ENCODE measurements at regions not wholly inside any gene's neighbourhood (a gene's known extent, or its start where the extent isn't known, plus 50 kb on each side); places are given as distances from the start of the nearest gene placed in this dataset.
"Not testable (repeated sequence)": the region's sequence is repeated elsewhere in the genome, so short reads cannot be mapped to it uniquely, and the experiment has no call there.

DNA sequence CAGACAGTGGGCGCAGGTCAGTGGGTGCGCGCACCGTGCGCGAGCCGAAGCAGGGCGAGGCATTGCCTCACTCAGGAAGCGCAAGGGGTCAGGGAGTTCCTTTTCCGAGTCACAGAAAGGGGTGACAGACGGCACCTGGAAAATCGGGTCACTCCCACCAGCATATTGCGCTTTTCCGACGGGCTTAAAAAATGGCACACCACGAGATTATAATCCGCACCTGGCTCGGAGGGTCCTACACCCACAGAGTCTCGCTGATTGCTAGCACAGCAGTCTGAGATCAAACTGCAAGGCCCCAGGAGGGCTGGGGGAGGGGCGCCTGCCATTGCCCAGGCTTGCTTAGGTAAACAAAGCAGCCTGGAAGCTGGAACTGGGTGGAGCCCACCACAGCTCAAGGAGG, 372.2 kb downstream of the NKX6-1 start:
- not testable (repeated sequence) for DNase-seq (ENCODE audit: low read depth, low spot score)

DNA sequence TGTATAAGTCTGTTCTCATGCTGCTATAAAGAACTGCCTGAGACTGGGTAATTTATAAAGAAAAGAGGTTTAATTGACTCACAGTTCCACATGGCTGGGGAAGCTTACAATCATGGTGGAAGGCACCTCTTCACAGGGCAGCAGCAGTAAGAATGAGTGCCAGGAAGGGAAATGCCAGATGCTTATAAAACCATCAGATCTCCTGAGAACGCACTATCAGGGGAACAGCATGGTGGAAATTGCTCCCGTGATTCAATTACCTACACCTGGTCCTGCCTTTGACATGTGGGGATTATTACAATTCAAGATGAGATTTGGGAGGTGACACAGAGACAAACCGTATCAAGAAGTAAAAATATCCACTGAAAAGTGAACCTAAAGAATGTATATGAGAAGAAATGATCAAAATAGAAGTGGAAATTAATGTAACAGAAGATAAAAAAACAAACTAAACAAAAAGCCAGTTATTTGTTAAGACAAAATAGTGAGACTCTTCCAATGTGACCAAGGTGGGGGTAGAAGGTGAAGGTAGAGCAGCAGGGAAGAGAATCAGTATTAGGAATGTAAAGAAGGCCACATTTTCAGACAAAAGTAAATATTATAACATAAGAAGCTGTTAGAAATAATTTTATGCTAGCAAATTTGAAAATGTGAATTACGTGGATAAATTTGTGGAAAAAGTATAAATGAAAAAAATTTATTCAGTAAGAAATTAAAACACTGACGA, 372.9 kb downstream of the NKX6-1 start:
- DNase-seq (ENCODE audit: low read depth, low spot score) = no peak

DNA sequence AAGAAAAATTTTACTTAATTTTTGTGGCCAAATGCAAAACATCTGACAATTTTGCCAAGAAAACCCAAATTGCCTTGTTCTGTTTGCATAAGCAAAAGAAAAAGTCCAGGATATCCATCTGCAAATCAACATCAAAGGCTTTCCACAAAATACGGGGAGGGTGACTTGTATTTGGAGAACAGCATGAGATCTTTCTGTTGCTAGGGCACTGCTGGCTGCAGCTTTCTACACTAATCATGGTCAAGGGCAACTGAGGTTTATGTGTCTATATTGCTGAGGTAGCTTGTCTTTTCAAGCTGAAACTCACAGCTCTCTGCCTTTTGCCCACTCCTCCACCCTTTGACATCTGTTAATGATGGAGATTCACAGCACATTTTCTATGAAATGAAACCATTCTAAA, 389.1 kb downstream of the NKX6-1 start:
- DNase-seq (ENCODE audit: low read depth, low spot score) = no peak

DNA sequence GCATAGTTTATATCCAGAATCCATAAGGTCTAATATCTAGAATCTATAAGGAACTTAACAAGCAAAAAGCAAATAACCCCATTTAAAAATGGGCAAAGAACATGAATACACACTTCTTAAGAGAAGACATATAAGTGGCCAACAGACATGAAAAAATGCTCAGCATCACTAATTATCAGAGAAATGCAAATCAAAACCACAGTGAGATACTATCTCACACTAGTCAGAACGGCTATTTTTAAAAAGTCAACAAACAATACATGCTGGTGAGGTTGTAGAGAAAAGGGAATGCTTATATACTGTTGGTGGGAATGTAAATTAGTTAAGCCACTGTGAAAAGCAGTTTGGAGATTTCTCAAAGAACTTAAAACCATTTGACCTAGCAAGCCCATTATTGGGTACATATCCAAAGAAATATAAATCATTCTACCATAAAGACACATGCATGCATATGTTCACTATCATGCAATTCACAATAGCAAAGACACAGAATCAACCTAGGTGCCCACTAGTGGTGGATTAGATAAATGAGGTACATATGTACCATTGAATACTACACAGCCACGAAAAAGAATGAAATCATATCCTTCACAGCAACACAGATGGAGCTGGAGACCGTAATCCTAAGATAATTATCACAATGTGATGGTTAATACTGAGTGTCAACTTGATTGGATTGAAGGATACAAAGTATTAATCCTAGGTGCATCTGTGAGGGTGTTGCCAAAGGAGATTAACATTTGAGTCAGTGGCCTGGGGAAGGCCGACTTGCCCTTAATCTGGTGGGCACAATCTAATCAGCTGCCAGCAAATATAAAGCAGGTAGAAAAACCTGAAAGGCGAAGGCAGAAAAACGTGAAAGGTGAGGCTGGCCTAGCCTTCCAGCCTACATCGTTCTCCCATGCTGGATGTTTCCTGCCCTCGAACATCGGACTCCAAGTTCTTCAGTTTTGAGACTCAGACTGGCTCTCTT, 397.2 kb downstream of the NKX6-1 start:
- not testable (repeated sequence) for DNase-seq (ENCODE audit: low read depth, low spot score)

DNA sequence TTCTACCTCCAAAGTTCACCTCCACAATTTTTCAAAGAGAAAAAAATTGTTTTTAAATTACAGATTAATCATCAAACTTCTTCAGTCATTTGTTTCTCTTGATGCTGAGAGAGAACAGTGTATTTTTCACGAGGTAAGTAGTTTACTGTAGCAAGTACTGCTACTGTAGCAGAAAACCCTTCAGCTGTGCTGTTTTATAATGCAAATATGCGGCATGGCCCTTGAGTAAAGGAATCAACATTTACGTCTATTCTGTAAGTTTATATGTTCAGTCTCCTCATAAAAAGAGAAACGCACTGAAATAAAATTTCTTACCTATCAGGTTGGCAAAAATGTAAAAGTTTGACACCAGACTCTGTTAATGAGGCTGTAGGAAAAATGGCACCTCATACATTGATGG, 399.0 kb downstream of the NKX6-1 start:
- DNase-seq (ENCODE audit: low read depth, low spot score) = no peak

DNA sequence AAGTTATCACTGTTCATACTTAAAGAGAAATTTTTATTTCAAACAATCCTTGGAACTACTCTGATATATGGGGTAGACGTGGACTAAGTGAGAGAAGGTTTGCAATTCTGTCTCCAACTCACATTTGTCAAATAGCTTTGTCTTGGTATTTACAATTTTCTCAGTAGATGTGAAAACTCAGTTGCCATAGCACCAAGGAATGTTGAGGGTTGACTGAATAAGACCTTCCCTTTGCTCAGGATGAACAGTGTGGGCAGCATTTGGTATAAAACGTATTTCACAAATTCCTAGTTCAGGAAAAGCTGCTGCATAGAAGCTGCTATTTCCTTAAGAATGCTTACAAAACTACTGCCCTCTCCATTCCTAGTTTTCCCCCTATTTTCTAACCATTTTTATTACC, 399.5 kb downstream of the NKX6-1 start:
- peak; percentile 31 for DNase-seq (ENCODE audit: low read depth, low spot score)

DNA sequence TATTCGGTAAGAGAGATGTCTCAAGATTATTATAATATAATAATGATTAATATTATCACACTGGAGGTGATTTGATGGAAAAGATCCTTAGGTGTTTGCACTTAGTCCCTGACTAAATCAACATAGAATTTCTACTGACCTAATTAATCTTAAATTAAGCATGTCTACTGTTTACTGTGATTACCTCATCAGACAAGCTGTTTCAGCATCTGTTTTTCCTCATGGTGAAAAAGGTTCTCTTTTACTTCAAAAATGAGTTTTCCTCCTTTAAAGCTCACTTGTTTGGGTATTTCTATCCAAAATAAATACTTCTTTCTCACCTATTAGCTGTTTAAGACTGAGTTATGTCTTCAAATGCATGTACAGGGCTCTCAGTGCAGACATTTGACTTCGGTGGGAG, 407.8 kb downstream of the NKX6-1 start:
- DNase-seq (ENCODE audit: low read depth, low spot score) = no peak

DNA sequence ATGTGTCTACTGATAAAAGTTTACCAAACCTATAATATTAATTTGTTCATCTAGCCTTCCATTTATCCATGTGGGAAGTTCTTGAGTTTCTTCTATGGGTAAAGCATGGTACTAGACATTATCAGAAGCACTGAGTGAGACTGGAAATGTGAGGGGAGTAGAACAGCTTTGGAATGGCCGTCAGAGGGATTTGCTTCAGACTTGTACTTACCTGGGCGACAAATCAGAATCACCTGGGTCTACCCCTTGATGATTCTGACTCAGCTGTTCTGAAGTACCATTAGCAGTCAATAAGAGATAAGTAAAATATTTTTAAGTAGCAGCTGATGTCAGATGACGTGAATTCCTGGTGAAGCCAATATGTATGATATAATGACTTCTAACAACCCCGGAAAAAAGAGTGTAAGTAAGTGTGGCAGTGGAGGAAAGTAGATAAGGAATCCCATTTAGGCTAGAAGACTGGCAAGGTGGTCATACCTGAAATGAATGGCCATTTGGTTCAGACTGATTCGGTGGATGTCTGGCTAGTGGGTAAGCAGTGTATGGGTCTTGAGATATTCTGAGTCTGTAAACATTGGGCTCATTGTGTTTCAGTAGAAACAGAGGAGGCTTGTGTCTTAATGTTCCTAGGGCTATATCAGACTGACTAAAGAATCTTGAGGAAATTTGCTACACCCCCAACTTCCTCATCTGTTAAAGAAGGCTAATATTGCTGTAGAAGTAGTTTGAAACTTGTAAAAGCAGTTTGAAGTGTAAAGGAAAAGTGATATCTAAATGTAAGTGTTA, 409.2 kb downstream of the NKX6-1 start:
- DNase-seq (ENCODE audit: low read depth, low spot score) = no peak

DNA sequence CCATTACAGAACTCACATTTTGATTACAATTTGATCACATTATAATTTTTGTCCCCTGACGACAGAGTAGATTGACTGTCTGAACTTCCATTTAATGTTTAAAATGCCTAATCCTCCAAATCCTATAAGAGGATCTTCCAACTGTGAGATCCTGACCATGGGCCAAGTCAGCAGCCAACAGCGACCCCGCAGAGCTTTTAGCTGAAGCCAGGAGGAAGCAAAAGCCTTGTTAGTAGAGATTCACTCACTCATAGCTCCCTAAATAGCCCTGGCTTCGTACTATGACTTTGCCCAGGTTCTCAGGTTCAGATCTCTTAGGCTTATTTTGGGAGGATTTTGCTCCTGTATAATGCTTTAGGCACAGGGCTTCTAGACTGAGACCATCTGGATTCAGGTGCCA, 413.1 kb downstream of the NKX6-1 start:
- no peak for DNase-seq (ENCODE audit: low read depth, low spot score)

DNA sequence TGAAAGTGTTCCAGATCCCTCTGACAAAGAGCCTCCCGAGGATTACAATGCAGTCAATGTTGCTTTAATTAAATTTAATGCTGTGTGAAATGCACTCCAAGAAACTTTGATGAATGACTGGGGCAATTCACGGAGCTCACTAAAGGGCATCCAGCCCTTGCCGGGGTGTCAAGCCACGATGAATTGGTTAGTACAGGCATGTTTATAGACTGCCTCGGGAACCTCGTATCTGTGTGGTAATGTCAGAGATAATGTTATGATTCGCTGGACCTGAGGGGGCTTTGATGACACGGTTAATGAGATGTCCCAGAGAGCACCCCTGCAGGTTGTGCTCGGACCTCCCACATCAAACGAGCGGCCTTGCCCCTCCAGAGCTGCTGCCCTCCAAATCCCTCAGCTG, 428.8 kb downstream of the NKX6-1 start:
- DNase-seq (ENCODE audit: low read depth, low spot score) = no peak

DNA sequence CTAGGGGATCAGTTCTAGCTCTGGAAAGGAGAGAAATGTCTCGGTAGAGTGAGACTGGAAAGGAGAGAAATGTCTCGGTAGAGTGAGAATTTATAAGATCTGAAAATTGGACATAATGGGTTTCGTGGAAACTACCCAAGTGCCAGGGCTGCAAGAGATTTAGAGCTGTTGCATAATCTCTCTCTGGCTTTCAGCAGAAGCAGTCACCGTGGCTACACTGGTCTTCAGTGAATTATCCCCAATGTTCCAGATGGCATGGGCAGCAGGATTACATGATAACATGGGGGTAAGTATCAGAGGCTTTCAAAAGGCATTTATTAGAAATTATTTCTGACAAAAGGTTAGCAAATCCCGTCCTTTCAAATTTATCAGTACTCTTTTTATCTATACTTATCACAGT, 435.5 kb downstream of the NKX6-1 start:
- DNase-seq (ENCODE audit: low read depth, low spot score) = no peak

DNA sequence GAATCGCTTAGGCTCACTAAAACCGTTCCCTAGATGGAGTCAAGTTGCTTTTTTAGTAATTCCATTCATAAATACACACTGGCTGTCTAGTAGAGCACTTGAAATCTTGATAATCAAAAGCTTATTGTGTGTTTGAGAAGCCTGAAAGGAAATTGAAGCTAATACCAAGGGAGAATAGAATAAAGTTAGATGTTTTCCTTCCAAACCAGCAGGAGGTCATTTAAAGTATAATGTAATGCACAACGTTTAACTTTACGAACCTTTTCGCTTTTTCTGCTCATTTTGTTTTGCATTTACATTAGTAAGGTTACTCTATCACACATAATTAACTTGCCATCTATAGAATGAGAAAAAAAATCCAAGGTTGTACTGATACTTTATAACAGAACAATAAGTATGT, 440.9 kb downstream of the NKX6-1 start:
- no peak for DNase-seq (ENCODE audit: low read depth, low spot score)

DNA sequence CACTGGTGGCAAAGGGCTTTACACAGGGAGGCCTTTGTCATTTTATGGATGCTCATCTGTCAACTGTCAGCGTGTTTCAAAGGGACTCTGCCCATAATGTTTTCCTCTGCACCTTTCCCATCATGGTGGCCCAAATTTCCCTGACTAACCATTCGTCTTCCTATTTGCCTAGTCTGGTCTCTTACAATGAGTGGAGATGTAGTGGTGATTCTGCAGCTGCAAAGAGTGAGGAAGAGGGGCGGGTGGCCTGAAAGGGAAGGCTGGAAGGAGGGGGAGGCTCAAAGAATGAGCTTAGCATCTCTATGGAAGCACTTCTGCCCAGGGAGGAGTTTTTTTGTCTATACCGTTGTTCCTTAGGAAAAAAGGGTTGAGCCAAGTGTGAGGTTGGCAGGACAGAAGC, 447.5 kb downstream of the NKX6-1 start:
- no peak for DNase-seq (ENCODE audit: low read depth, low spot score)

DNA sequence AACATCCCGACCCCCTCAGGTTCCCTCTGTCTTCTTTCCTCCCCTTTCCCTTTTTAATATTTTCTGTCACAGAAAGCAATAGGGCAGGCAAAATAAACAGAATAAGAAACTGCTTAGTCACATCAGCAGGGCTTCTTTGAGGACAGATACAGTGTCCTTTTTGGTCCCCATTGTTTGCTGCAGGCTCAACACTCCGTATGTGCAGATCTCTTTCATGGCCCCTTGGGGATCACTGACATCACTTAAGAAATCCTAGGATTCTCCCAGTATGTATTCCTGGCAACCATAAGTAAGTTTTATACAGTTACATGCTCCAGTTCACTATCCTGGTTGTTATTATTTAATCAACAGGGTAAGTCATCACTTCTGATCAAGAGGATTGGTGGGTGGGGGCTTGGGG, 448.0 kb downstream of the NKX6-1 start:
- DNase-seq (ENCODE audit: low read depth, low spot score) = no peak

DNA sequence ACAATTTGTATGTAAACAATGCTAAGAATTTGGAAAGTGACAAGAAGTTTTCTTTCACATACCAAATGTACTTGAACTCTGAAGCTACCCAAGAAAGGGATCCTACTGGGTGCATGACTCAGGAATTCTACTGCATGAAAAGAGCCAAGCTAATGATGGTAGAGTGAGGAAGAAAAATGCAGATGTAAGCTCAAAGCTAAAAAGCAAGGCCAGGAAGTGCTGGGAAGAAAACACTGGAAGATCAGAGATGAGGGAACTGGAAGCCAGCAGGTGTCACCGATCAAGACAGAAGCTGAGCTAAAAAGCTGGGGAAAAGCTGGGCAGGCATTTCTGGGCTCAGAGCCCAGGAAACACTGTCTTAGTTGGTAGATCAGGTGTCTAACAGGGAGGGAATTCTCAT, 449.1 kb downstream of the NKX6-1 start:
- no peak for DNase-seq (ENCODE audit: low read depth, low spot score)

DNA sequence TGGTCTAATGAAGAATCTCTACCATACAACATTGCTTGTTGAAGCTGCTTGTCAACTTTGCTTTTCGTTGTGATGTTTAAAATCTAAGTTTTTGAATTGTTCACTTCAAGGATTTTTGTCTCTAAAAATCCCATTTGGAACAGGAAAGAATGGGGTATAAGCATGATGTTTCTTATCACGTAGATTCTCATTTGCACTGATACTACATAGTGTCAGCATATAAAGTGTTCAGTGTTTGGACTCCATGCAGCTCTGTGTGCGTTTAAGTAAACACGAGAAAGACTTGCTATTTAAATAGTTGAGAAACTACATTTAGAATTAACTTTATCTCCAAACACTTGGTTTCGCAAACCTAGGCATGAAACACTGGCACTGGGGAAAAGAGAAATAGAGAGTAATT, 452.5 kb downstream of the NKX6-1 start:
- DNase-seq (ENCODE audit: low read depth, low spot score) = no peak

DNA sequence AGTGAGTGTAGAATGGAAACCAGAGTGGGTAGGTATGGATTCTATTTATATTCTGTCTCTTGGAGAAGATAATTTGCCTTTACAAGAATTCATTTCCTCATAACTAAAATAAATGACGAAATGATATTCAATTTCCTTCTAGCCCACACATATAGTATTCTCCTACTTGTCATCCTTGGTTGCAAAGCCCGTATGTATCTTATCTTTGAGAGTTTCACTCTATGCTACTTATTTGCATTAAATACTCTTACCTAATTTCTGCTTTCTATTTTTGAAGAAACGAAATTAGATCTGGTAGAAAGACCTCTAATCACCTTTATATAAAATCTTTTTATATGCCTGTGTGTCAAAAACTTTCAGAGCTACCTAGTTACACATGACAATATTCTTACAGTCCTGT, 457.7 kb downstream of the NKX6-1 start:
- no peak for DNase-seq (ENCODE audit: low read depth, low spot score)

DNA sequence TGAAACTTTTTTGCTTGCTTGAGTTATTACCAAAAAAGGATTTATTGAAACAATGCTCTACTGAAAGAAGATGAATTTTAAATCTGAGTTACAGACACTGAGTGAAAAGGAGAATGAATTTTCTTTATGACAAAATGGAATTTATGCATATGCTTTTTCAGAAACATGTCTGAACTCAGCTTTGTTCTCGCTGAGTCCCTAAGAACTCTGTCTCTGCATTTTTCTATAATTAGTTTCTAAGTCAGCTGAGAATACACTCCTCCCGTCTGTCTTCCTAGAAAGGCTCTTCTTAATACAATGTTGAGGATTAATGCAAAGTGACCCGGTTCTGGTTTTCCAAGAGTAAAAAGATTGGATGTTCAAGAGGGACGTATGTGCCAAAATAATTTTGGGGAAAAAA, 463.5 kb downstream of the NKX6-1 start:
- no peak for DNase-seq (ENCODE audit: low read depth, low spot score)

DNA sequence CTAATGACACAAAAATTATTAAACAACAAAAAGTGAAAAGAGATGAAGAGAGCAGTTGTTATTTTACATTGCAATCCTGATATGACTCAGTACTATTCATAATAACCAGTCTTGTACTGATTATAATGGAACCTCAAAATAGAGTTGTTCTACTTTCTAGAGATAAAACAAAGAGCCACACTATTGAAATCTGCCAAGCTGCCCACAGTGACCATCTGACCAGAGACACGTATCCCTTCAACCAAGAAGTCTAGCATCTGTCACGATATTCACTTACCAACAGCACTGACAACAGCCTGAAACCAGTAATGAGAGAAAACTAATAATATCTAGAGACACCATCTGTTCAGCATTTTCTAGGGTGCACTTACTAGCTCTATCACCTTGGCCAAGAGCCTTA, 466.7 kb downstream of the NKX6-1 start:
- no peak for DNase-seq (ENCODE audit: low read depth, low spot score)

DNA sequence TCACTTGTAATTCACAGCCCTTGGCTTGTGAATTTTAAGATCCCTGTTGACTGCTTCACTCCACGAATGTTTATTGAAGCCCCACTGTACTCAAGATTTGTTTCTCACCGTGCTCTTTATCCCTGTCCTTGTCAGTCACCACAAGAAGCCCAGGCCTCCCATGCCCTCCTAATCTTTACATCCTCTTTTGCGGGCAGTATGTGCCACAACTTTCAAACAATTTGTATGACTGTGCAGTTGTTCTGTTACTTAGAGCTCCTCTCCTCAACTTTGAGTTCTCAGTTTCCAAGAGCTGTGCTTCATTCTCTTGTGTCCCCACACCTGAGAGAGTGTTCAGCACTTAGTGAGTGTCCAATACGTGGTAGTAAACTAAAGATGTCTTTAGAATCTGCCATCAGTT, 467.7 kb downstream of the NKX6-1 start:
- no peak for DNase-seq (ENCODE audit: low read depth, low spot score)

DNA sequence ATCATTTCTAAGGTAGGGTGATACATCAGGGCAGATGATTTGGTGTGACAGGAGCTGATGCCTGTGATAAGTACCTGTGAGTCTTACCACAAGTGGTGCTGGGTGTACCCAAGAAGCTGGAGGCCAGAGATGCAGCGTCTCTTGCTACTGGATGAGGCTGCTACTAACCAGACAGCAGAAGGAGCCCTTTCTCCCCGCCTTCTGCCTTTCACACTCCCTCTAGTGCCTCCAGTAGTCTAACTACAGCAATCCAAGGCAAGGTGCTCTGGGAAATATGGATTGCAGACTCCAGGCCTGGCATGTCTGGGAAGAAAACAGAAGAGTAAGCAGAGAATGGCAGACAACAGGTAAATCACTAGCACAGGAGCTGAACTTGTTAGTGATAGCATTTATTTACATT, 470.8 kb downstream of the NKX6-1 start:
- DNase-seq (ENCODE audit: low read depth, low spot score) = no peak

DNA sequence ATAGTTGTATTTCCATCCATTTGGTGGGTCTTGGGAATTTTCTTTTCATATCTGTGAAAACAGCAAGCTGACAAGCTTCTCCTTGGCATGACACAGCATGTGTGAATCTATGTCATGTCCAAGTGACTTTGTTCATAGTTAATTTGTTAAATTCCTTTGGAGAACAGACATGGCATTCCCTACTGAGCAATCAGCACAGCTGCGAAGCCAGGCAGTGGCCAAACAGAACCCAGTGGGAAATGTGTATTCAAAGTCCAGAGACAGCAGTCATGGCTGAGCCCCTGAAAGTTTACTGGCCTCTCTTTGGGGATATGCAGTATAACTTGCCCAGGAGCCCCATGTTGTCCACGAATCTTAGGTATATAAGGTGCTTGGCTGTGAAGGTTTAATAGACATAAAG, 474.7 kb downstream of the NKX6-1 start:
- DNase-seq (ENCODE audit: low read depth, low spot score) = no peak

Measured in astrocyte of the hippocampus (primary cell).